Posterior cingulate gyrus (tissue), 11 donors: ENCODE measurements at regions not wholly inside any gene's neighbourhood (a gene's known extent, or its start where the extent isn't known, plus 50 kb on each side); places are given as distances from the start of the nearest gene placed in this dataset.
"Not testable (repeated sequence)": the region's sequence is repeated elsewhere in the genome, so short reads cannot be mapped to it uniquely, and the experiment has no call there.

ENCODE experiments used
- DNase-seq, 10 donors: peaks; one replicate each; pipeline versions ENCODE4 v3.0.0 to v3.0.0-alpha.2; 2020 to 2021; ENCODE audit warnings: mixed read lengths in 3 of 10
- intact Hi-C: fragments of 100-400 bp; cut with DNase I; formaldehyde crosslinking; loops from one replicate; pipeline ENCODE4 v1.15.1; 2023

DNA sequence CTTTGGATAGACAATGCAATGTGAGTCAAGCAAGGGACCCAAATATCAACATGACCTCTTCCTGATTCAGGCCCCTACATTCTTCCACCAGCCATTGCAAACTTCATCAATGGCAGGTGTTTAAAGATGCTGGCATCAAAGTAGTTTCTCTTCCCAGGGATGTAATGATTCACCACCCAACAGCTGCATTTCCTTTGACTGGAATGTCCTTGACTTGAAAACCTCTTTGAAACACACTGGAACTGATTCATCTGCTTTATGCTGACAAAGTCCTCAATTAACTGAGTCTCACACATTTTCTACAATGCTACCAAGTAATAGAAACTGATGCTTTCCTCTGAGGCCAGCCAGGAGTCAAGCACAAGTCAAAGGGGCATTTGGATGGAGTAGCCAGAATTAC is 385.5 kb downstream of the GBE1 start:
- intact Hi-C loops, result no loop called here
- DNase-seq, result no peak

DNA sequence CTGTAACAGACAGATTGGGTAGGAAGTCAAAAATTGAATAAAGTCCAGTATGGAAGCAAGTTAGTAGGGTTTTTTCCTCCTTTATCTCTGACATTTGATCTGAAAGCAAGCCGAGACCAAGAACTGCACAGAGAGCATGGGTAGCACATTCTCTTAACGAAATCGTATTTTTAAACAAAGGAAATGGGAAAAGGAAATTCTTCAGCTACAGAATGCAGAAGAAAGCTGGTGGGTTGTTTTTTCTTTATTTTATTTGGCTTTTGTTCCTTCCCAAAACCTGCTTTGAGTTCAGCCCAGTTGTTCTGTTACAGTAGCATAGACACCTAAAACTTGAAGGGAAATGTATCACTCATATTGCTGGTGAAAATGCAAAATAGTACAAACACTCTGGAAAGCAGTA is 397.0 kb downstream of the GBE1 start:
- no peak for DNase-seq
- intact Hi-C loops, result no loop called here

DNA sequence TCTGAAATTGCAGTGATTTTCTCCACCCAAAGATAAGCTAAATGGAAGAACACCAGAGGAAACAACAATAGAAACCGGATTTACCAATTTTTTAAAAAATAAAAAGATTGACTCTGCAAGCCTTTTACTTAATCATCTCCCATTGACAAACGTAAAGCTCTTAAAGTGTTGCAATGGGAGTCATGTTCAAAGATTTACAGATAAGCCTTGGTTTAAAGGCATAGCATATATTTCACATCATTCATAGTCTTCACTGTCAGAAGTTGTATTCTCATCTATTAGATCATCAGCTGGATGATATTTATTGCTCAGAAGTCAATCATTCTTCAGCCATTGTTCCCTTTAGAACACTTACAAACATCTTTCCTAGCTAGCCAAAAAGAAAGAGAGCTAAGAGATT is 397.6 kb downstream of the GBE1 start:
- intact Hi-C loops, result no loop called here
- DNase-seq, result no peak

DNA sequence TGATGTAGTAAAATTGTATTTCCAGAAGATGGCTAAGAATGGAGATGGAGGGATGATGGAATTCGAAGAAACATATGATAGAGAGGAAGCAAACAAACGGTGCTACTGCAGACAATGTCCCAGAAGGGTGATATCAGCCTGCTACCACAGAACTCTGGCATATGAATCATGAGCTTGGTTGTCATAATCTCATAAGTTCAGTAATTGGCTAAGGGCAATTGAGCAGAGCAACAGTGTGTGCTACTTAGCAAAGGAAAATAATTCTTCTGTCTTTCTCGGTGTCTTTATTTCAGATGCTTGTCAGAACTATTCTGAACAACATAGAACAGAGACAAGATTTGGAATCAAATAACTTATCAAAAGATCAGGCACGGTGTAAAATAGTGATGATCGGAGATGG is 407.3 kb downstream of the GBE1 start:
- intact Hi-C loops, result no loop called here
- DNase-seq, result no peak

DNA sequence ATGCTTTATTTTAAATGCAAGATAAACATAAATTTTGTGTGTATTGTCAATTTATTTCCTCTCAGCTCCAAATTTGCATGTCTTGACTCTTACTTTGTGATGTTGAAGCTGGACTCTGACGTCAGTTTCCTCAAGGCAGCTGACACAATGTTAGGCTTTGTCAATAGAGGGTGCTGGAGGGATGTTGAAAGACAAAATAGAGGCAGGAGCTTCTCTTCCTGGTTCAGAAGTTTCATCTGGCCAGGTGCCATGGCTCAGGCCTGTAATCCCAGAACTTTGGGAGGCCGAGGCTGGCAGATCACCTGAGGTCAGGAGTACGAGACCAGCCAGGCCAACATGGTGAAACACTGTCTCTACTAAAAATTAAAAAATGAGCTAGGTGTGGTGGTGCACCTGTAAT is 408.6 kb downstream of the GBE1 start:
- intact Hi-C loops, result no loop called here
- no peak for DNase-seq

DNA sequence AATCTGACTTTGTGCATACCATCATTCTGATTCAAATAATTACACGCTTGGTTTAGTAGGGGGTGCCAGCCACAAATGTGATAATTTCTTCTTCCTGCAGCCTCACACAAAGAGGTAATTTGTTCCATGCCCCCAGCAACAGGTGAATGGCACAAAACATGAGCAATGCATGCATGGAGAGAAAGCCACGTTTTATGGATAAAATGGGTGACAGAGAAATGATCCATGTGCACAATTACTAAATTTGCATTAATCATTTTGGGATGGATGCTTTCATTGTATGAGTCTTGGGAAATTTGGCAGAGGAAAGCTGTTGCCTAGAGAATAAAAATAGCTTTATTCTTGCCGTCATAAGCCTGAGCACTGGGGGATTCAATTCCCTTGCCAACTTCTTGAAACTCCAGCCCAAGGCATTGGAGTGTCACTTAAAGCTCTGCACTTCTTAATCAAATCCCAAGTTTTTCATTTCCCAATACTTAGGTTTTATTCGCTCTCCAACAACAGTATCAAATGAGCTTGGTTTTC is 411.6 kb downstream of the GBE1 start:
- intact Hi-C loops, result no loop called here

DNA sequence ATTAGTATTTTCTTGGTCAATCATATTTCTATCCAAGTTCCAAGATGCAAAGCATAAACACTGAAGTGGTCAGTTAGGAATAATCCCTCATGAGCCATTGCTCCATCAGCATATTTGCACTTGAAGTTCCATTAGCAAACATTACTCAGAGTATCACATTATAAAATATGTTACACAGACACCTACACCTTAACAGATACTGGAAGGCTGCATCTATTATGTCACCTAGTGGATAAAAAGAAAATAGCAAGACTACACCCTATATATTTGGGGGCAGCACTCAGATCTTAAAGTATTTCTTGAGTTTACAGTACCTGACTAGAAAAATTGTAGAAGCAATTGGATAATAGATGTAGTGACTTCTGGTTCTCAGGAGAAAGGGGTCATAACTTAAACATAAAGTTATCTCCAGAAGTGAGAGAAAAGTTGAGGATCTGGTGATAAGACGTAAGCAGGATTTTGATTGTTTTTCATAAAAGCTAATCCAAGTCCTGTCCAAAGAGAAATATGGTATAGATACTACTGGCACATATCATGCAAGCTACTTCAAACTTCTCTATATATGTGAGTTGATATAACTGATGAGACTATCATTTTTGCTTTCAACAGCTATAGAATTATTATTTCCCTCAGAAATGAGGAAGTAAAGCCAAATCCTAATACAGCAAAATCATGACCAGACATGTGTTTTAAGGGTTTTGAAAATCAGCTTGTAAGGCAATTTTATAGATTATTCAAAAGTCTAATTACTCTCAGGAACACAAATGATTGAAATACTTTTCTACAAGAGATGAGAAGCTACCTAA is 422.2 kb downstream of the GBE1 start:
- no peak for DNase-seq
- intact Hi-C loops, result no loop called here

More for the DNA sequence above, 411.6 kb downstream of the GBE1 start:
- DNase-seq, result no peak

DNA sequence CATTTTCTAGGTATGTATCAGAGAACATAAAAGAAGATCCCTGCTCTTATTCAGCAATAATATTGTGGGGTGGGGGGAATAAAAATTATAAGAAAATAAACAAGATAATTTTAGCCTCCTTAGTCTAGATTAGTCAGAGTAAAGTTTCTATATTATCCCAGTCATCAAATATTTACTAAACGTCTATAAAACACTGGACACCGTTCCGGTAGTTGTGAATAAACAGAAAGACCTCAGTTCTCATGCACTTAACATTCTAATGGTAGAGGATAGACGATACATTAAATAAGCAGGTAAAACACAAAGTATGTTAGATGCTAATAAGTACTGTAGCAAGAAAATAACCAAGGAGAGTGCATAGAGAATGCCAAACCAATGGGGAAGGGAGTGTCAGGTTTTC is 425.0 kb downstream of the GBE1 start:
- no peak for DNase-seq
- intact Hi-C loops, result no loop called here

DNA sequence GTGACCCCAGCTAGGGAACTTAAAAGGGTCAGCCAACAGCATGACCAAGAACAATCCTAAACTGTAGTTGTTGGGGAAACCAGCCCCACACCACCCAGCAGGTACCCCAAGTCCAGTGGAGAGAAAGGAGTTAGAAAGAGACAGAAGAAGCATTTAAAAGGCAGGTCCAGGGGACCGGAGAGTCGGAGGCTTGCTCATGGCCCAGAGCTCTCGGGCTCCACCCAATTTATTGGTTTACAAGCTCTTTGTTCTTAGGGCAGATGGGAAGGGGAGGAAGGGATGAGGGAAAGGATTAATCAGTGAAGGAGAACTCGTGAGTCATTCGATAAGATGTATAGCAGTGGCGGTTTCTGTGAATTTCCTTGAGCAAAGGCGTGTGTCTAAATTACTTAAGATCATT is 431.6 kb downstream of the GBE1 start:
- intact Hi-C loops, DNase-seq: not testable (repeated sequence)

DNA sequence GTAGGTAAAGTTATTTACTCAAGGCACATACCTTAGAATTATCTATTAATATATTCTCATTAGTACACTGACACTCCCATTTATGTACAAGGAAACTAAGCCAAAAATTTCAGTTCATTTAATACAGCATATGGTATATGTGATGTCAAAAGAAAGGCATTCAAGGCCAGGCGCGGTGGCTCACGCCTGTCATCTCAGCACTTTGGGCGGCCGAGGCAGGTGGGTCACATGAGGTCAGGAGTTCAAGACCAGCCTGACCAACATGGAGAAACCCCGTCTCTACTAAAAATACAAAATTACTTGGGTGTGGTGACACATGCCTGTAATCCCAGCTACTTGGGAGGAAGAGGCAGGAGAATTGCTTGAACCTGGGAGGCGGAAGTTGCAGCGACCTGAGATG is 435.2 kb downstream of the GBE1 start:
- DNase-seq, result peak in 1 of 10 donors; percentile 55
- intact Hi-C loops, result no loop called here

DNA sequence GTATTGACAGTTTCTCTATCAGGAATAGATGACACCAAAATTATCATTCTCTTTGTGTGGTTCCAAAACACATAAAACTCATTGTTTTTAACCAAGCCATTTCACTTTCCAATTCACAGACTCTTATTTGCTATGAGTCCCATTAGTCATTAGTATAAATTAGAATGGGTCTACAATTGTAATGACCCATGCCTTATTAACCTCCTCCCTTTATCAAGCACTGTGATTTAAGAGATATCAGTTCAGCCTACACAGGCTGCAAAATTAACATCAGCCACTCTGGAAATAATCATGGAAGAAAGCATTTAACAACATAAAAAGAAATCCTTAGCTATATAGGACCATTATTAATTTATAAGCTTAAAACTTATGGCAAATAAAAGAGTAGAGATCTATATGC is 440.6 kb downstream of the GBE1 start:
- intact Hi-C loops, result no loop called here
- no peak for DNase-seq

DNA sequence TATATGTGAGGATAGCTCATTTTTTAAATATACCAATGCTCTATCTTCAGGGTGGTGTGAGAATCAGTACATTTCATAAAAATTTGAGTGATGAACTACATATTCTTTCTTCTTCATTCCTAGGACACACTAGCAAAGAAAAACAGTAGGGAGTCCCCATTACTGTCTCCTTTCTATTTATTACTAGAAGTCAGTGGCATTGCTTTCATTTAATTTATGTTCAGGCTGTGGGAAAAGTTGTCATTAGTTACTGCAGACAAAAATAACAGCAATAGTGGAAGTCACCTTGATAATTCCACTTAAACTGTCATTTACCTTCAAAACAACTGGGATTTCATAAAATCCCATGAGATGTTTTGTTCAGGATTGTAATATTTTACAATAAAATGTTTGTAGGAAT is 446.4 kb downstream of the GBE1 start:
- no peak for DNase-seq
- intact Hi-C loops, result no loop called here

DNA sequence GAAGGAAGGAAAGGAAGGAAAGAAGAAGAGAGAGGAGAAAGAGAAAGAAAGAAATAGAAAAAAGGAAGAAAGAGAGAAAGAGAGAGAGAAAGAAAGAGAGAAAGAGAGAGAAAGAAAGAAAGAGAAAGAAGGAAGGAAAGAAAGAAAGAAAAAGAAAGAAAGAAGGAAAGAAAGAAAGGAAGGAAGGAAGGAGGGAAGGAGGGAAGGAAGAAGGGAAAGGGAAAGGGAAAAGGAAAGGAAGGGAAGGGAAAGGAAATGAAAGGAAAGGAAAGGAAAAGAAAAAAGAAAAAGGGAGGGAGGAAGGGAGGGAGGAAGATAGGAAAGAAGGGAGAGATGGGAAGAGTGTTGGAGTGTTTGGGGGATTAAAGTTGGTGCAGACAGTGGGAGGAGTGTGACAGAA is 450.1 kb downstream of the GBE1 start:
- DNase-seq, result no peak
- intact Hi-C loops, result no loop called here

DNA sequence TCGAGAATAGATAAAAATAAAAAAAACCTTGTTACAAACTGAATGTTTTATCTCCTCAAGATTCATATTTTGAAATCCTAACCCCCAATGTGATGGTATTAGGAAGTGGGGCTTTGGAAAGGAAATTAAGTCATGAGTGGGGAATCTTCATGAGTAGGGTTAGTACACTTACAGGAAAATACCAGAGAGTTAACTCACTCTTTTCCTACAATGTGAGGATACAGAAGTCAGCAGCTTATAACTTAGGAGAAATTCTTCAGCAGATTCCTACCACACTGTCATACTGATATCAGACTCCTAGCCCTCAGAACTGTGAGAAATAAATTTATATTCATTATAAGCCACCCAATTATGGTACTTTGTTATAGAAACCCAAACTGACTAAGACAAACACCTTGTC is 453.1 kb downstream of the GBE1 start:
- intact Hi-C loops, result no loop called here
- no peak for DNase-seq

DNA sequence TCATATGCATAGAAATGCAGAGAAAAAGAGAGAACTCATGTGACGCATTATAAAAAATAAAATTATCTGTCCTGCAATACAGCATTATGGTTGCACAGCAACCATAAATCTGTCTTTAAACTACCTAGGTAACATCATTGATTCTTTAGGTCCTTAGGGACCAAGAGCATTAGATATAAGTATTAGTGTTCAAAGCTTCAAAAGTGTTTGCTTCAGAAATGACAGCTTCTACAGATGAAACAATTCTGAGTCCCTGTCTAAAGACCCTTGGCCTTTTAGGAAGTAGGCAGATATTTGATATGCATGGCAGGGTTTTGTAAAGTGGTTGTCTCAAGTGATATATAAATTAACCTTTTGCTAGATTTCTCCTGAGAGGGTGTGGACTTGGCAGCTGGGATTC is 454.2 kb downstream of the GBE1 start:
- intact Hi-C loops, result no loop called here
- DNase-seq, result no peak

DNA sequence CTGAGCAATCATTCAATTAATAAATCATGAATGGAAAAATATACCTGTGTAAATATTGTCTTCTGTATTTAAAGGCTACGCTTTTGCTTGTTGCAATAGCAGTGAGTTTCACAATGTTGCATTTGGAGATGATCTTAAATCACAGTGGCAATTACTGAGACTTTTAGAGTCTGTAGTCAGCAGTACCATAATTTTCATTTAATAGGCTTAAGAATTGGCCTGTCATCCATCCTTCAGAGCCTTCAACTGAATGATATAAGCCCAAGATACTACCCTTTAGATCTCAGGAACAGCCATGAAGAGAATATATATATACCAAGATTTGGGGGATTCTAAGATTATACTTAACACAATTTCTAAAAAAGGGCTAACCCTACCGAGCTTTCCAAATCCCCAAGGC is 458.1 kb downstream of the GBE1 start:
- intact Hi-C loops, result no loop called here
- no peak for DNase-seq

DNA sequence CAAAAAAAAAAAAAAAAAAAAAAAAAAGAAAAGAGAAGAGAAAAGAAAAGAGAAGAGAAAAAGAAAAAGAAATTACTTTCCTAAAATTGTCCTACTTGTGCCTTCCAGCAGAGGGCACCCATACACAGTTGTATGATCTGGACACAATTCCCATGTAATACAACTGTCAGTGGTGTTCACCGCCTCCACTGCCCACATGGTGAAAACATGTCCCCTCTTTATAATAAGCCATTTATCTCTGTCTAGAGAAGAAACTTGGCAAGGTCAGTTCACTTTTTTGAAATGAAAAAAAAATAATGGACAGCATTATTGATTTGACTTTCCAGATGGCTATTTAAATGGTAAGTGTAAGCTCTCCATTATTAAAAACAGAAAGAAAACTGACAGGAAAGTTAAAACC is 459.4 kb downstream of the GBE1 start:
- intact Hi-C loops, result no loop called here
- peak in 4 of 10 donors; percentile 5 to 43 (median 24) for DNase-seq

DNA sequence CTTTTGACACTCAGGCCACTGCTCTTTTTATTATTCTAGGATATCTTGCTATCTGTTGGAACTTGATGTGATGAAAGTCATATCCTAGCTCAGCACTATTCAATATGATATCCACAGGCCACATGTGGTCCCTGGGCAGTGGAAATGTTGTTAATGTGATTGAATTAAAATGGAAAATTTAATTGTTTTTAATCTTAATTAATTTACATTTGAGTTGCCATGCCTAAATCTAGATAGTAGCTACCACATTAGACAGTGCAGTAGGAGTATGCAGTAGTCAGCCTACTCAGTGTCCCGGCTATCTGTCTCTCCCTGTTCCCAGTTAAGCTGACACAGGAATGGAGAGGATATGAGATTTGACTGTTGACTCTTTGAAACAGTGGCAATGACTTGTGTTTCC is 460.2 kb downstream of the GBE1 start:
- intact Hi-C loops, result no loop called here

DNA sequence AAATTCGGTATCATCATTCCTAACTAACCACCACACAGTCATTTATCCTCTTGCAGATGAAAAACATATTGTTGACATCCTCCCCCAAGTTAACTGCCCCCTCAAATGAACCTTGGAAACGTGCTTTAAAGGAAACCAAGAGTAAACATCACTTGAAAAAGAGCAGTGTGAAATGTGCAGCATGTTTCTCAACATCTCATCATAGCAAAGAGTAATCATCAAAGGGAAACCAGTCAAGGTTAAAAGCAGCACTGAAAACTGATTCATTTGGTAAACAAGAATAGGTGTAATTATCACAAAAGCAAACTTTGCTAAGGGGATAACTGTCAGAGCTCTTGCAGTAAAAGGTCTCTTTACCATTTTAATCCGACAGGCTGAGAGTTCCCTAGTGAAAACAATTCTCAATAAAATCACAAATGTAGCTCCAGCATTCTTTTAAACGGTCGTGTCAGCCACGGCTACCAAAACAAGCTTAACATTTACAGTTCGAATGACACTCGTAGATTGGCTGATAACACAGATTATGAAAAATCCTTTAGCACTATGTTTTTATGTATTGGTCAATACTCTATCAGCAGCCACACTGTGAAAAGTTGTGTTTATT is 461.0 kb downstream of the GBE1 start:
- no peak for DNase-seq
- intact Hi-C loops, result no loop called here

More for the DNA sequence above, 460.2 kb downstream of the GBE1 start:
- no peak for DNase-seq

DNA sequence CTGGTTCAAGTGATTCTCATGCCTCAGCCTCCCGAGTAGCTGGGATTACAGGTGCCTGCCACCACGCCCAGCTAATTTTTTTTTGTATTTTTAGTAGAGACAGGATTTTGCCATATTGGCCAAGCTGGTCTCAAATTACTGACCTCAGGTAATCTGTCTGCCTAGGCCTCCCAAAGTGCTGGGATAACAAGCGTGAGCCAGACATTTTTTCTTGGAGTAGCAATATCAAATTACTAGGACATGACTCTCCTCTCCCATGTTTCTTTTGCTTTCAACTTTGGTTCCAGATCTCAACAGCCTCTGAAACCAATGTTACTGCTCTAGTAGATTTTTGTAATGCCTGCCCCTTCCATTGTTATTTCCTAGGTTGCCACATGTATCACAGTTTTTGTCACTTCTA is 462.0 kb downstream of the GBE1 start:
- no peak for DNase-seq

DNA sequence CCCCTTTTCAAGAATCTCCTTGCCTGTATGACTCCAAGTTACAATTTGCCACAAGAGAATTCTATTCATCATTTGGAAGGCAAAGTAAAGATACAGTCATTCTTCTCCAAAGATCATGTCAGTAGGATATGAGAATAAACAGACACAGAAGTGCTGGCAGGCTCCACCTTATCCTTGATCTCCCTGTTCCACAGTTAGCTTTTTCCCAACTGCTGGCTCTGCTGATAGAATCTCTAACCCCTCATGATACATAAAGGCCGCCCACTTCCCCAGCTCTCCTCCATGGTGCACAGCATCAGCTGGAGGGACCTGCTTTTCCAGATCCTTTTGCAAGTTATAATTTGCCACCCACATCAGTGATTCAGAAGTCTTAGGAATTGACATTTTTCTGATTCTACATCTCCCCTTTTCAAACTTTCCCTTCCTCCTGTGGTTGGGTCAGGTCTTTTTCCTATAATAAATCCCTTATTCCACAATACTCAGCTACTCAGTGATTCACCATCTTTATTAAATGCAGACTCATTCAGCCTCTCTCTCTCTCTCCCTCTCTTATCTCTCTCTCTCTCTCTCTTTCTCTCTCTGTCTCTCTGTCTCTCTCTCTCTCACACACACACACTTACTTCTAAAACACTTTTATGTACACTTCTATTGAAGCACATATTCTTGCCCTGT is 465.4 kb downstream of the GBE1 start:
- no peak for DNase-seq
- intact Hi-C loops, result no loop called here

More for the DNA sequence above, 462.0 kb downstream of the GBE1 start:
- intact Hi-C loops, result no loop called here

DNA sequence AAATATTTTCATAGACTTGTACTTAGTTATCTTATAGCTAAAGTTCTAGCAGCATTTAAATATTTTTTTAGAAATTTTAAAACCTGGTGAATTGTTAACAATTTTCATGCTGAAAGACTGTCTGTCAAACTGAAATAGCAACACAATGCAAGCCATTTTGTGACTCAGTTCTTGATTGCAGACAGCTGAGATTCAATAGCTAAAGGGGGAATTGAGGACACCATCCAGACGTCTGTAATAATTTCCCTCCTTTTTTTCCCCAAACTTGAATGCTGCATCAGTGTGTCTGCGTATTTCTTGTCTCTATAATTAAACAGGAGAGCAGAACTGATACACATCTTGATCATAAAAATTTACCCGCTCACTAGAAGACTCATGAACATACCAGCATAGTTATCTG is 468.3 kb downstream of the GBE1 start:
- intact Hi-C loops, result no loop called here
- DNase-seq, result no peak
